ENCODE measurements at regions not wholly inside any gene's neighbourhood (a gene's known extent, or its start where the extent isn't known, plus 50 kb on each side); places are given as distances from the start of the nearest gene placed in this dataset.

GRCh38 chr11:45073685-45074141, 72.7 kb upstream of the PRDM11 start:
- Histone ChIP-seq H3K9me2 (replicated peaks; ENCODE audit: control insufficient read depth, low read length) (no peaks in the 10 kb centered on the region), H4K20me1 (ENCODE audit: control insufficient read depth, insufficient read depth, low read depth, low read length) (no peaks in the 10 kb centered on the region), H3K36me3 (ENCODE audit: control insufficient read depth, low read length) (no peaks in the 10 kb centered on the region), H3K9me3 (ENCODE audit: control insufficient read depth, insufficient read depth, low read length) (no peaks in the 10 kb centered on the region), H3K27me3 (ENCODE audit: control insufficient read depth, low read length) (no peaks in the 10 kb centered on the region), H3F3A (ENCODE audit: control insufficient read depth, insufficient read depth) (peaks cover 14% of the 10 kb centered on the region; the same call in 1 of the 2 replicates), H3K4me2 (ENCODE audit: low read length) (peak overlapping the region; percentile 88), H3K4me3 (ENCODE audit: low read length) (peak overlapping the region; percentile 67), H3K27ac (ENCODE audit: low read depth, low read length) (peak overlapping the region; percentile 56), H3K79me2 (ENCODE audit: control insufficient read depth, low read length) (no peaks in the 10 kb centered on the region), H3K4me1 (ENCODE audit: control insufficient read depth, low read length) (peaks cover 68% of the 10 kb centered on the region)
- TF ChIP-seq CTCF (IDR thresholded peaks at IDR 0.05; ENCODE audit: low read depth, low read length, poor library complexity, severe bottlenecking) = no peak
- TF ChIP-seq EZH2phosphoT487 (IDR thresholded peaks at IDR 0.05; ENCODE audit: borderline replicate concordance, low read length) = no peak

- no peak overlapping the region for H3K27ac ChIP-seq (ENCODE audit: low read depth, low read length)
- H3K27me3 ChIP-seq (ENCODE audit: control insufficient read depth, low read length) = no peaks in the 10 kb centered on the region
- H3K4me2 ChIP-seq (ENCODE audit: low read length) = no peak overlapping the region
- H3K79me2 ChIP-seq (ENCODE audit: control insufficient read depth, low read length) = no peaks in the 10 kb centered on the region
- H3K4me3 ChIP-seq (ENCODE audit: low read length) = no peak overlapping the region
- no peaks in the 10 kb centered on the region for H4K20me1 ChIP-seq (ENCODE audit: control insufficient read depth, insufficient read depth, low read depth, low read length)
- H3K36me3 ChIP-seq (ENCODE audit: control insufficient read depth, low read length) = no peaks in the 10 kb centered on the region
- no peaks in the 10 kb centered on the region for H3K9me2 ChIP-seq (replicated peaks; ENCODE audit: control insufficient read depth, low read length)
- TF ChIP-seq CTCF (IDR thresholded peaks at IDR 0.05; ENCODE audit: low read depth, low read length, poor library complexity, severe bottlenecking) (no peak), EZH2phosphoT487 (IDR thresholded peaks at IDR 0.05; ENCODE audit: borderline replicate concordance, low read length) (no peak)
- no peaks in the 10 kb centered on the region for H3K9me3 ChIP-seq (ENCODE audit: control insufficient read depth, insufficient read depth, low read length)
- H3K4me1 ChIP-seq (ENCODE audit: control insufficient read depth, low read length) = peaks cover 86% of the 10 kb centered on the region
- H3F3A ChIP-seq (ENCODE audit: control insufficient read depth, insufficient read depth) = peaks cover 22% of the 10 kb centered on the region
Observed at GRCh38 chr11:45075519-45075918, 70.9 kb upstream of the PRDM11 start.

- H3K4me1 ChIP-seq (ENCODE audit: control insufficient read depth, low read length) = peaks cover 90% of the 10 kb centered on the region
- H3F3A ChIP-seq (ENCODE audit: control insufficient read depth, insufficient read depth) = peaks cover 22% of the 10 kb centered on the region
- no peak overlapping the region for H3K4me3 ChIP-seq (ENCODE audit: low read length)
- H3K79me2 ChIP-seq (ENCODE audit: control insufficient read depth, low read length) = no peaks in the 10 kb centered on the region
- H3K36me3 ChIP-seq (ENCODE audit: control insufficient read depth, low read length) = no peaks in the 10 kb centered on the region
- H3K27ac ChIP-seq (ENCODE audit: low read depth, low read length) = no peak overlapping the region
- H3K27me3 ChIP-seq (ENCODE audit: control insufficient read depth, low read length) = no peaks in the 10 kb centered on the region
- H3K4me2 ChIP-seq (ENCODE audit: low read length) = no peak overlapping the region
- H3K9me2 ChIP-seq (replicated peaks; ENCODE audit: control insufficient read depth, low read length) = no peaks in the 10 kb centered on the region
- no peaks in the 10 kb centered on the region for H4K20me1 ChIP-seq (ENCODE audit: control insufficient read depth, insufficient read depth, low read depth, low read length)
- no peaks in the 10 kb centered on the region for H3K9me3 ChIP-seq (ENCODE audit: control insufficient read depth, insufficient read depth, low read length)
- TF ChIP-seq CTCF (IDR thresholded peaks at IDR 0.05; ENCODE audit: low read depth, low read length, poor library complexity, severe bottlenecking) (no peak), EZH2phosphoT487 (IDR thresholded peaks at IDR 0.05; ENCODE audit: borderline replicate concordance, low read length) (no peak)
Observed at GRCh38 chr11:45075952-45076351, 70.5 kb upstream of the PRDM11 start.

Measured in DOHH2 (cell line).